IPS DF 19.7 (cell line): ENCODE measurements at regions not wholly inside any gene's neighbourhood (a gene's known extent, or its start where the extent isn't known, plus 50 kb on each side); places are given as distances from the start of the nearest gene placed in this dataset.

Experiments
- DNase-seq: peaks from one replicate; pipeline ENCODE4 v3.0.0-alpha.2; 2013; ENCODE audit warnings: low read depth, low spot score

DNA sequence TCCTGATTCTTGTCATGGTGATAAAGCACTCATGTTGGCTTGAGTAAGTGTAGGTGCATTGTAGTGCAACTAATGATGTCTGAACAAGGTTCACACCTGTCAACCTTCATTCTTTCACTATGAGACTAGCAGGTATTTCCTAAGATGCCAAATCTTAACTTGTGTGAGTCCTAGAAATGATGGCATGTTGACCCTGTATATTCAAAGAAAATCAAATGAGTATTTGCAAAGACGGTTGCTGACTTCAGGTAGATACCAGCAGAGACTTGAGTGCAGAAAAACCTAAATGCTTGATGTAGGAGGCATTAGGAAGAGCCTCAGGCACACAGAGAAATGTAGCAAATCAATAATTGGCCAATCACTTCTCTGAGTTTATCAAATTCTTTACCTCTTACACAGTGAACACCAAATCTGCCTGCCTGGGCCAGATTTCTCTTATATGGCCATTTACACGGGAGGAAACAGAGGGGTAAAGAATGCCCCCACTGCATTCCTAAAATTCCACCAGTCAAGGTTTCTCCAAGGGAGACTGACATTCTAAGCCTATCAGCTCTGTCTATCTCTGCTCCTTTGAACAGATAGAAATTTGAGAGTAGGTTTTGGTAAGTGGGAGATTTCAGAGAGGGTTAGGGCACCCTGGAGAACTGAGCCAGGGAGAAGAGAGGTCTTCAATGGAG, 488.6 kb upstream of the WWC1 start:
- peak; percentile 82 for DNase-seq

DNA sequence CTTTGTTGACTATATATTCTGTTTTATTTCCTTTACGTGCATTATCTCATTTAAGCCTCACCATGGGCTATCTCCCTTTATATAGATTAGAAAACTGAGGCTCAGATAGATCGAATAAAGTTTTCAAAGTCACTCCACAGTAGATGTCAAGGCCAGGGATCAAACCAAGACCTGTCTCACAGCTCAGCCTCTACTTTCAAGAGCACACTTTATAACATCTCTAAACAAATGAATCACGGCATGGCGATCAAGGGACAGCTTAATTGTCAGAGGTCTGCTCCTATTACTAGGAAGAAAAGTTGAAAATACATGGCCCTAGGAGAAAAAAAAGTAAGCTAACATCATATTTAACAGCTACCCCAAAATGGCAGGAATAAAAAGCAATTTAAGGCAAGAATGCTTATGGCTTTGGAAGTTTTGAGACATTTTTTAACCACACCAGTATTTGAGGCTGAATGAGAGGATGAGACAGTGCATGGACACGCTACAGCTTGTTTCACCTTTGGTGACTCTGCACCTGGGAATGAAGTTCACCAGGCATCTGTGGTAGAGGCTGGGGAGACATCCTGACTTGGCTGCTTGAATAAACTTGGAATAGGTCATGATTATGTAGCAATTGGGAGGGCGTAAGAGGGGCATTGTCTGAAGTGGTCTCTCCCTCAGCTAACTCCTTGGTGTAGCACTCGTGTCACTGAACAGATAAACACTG, 486.8 kb upstream of the WWC1 start:
- no peak for DNase-seq

- no peak for DNase-seq
These were observed 480.9 kb upstream of the WWC1 start for GRCh38 chr5:167810573-167810972.

- DNase-seq, result no peak
These were observed 478.6 kb upstream of the WWC1 start for GRCh38 chr5:167812871-167813270.

- DNase-seq, result no peak
These were observed 478.1 kb upstream of the WWC1 start for GRCh38 chr5:167813389-167813788.

DNA sequence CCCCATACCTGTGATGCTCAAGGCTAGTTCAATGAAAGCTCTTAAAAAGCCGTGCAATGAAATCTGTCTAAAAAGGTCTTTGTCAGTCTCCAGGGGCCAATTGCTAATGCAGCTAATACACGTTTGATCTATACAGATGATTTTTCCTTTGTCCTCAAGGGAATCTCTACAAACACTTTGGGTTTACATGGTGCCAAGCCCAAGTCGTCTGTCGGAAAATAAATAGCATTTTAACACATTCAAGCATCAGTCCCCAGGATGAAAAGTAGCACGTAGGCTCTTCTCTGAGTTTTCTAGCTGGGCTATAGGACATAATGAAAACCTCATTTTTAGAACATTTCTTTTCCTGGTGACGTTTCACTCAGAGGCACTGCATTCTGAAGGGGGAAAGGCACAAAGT, 477.4 kb upstream of the WWC1 start:
- no peak for DNase-seq

DNA sequence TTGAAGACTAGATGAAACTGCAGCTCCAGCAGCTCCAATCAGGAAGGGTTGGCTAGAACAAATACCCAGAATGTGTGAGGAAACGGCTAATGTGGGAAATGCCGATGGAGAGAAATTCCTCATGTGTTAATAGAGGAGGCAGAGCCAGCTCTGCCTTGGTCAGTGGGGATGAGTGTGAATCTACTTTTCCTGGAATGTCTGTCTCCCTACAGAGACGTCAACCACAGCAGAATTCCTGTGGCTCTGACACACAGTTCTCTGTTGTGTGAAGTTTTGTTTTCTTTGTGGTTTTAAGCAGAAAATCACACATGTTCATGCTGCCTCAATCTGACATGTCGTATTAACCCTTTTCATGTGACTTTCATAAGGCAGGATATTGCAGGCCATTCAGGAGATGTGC, 476.6 kb upstream of the WWC1 start:
- DNase-seq, result peak; percentile 61

- no peak for DNase-seq
These were observed 475.1 kb upstream of the WWC1 start for GRCh38 chr5:167816354-167816753.

GRCh38 chr5:167816864-167817263, 474.6 kb upstream of the WWC1 start:
- no peak for DNase-seq

GRCh38 chr5:167819406-167819805, 472.0 kb upstream of the WWC1 start:
- no peak for DNase-seq

GRCh38 chr5:167820101-167820990, 471.1 kb upstream of the WWC1 start:
- DNase-seq, result no peak

- no peak for DNase-seq
These were observed 470.3 kb upstream of the WWC1 start for GRCh38 chr5:167821151-167821550.

- no peak for DNase-seq
These were observed 469.8 kb upstream of the WWC1 start for GRCh38 chr5:167821669-167822068.

- no peak for DNase-seq
These were observed 469.2 kb upstream of the WWC1 start for GRCh38 chr5:167822241-167822640.

GRCh38 chr5:167823405-167823804, 468.0 kb upstream of the WWC1 start:
- no peak for DNase-seq

DNA sequence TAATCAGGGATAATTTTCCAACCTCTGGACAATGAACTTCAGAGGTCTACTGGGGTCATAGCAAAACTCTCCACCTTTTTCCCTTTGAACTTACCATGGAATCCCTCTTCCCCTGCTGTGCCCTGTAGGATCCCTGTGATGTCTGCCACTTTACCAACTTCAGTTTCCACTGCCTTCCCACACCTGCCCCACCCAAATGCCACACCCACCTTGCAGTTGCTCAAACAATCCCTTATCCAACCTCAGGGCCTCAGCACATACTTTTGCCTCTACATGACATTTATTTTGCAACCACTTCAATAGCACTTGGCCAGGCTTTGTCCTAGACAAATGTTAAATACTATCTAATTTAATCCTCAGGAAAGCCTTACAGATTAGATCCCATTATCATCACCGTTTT, 463.7 kb upstream of the WWC1 start:
- DNase-seq, result no peak

DNA sequence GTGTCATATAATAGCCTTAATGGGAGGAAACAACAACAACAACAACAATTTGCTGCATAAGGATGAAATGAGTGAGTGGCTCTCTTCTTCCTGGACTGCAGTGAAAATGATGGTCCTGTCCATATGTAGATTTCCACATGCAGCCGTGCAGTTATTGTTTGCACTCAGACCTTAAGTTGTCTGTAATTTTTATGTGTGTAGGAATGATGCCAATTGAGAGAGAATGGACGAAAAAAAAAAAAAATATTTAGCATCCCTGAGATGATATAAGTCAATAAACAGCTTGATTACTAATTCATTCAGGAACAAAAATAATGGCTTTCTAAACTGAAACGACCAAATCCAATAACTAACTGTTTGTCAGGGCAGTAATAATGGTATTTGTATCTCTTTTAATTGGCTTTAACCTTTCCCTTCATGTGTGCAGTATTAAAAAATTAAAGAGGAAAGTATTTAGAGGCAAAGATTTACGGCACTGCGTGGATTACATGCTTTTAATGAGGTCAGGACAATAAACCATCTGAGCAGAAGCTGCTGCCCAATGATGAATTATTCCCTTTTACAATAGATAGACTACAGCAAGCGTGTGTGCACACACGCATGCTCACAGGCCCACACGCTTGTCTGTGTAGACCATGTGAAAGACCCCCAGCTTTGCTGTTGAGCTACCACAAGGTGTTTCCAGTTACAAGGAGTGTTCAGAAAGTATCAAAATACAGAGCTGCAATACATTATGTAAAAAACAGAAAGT, 459.5 kb upstream of the WWC1 start:
- no peak for DNase-seq

DNA sequence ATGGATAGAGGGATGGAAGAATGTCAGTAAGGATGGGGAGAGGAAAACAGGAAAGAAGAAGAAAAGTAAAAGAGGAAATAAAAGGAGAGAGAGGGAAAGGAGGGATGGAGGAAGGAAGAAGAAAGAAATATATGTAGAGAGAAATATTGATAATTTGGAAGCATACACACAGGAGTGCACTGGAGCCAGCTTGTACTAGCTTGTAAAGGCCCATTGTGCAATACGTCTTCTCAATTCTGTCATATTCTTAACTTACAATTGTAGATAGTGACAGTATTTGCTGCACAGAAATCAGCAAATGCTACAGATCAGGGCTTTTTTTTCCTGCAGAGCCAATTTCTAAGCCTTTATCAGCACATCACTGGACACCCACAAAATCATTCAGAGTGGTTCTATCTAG, 458.8 kb upstream of the WWC1 start:
- DNase-seq, result no peak

GRCh38 chr5:167833456-167833855, 458.0 kb upstream of the WWC1 start:
- no peak for DNase-seq

- no peak for DNase-seq
These were observed 456.3 kb upstream of the WWC1 start for GRCh38 chr5:167835146-167835545.

- no peak for DNase-seq
These were observed 454.3 kb upstream of the WWC1 start for GRCh38 chr5:167837127-167837526.

- no peak for DNase-seq
These were observed 452.4 kb upstream of the WWC1 start for GRCh38 chr5:167839065-167839464.
